ENCODE measurements at regions not wholly inside any gene's neighbourhood (a gene's known extent, or its start where the extent isn't known, plus 50 kb on each side); places are given as distances from the start of the nearest gene placed in this dataset.

- no peaks in the 10 kb centered on the region for H3K9me3 ChIP-seq (ENCODE audit: control insufficient read depth, low read length)
- no peak overlapping the region for H3K4me3 ChIP-seq (ENCODE audit: insufficient read depth, low read depth, low read length)
- no peak overlapping the region for H3K27ac ChIP-seq (ENCODE audit: insufficient read depth, low read depth, low read length, poor library complexity, severe bottlenecking)
- no peaks in the 10 kb centered on the region for H3K36me3 ChIP-seq (ENCODE audit: control insufficient read depth, insufficient read depth, low read length)
- 93 to 94% methylated on average over 27 of the region's 27 CpGs for WGBS, 2 experiments
- H3K27me3 ChIP-seq (ENCODE audit: control insufficient read depth, insufficient read depth, low read length, poor library complexity, severe bottlenecking) = no peaks in the 10 kb centered on the region
- no peaks in the 10 kb centered on the region for H3K4me1 ChIP-seq (ENCODE audit: control insufficient read depth, insufficient read depth, low read length)
Observed at GRCh38 chr6:209432-210103, 82.7 kb upstream of the DUSP22 start.

- Histone ChIP-seq H3K4me1 (ENCODE audit: control insufficient read depth, insufficient read depth, low read length) (no peaks in the 10 kb centered on the region), H3K9me3 (ENCODE audit: control insufficient read depth, low read length) (no peaks in the 10 kb centered on the region), H3K4me3 (ENCODE audit: insufficient read depth, low read depth, low read length) (no peak overlapping the region), H3K27ac (ENCODE audit: insufficient read depth, low read depth, low read length, poor library complexity, severe bottlenecking) (no peak overlapping the region), H3K36me3 (ENCODE audit: control insufficient read depth, insufficient read depth, low read length) (no peaks in the 10 kb centered on the region), H3K27me3 (ENCODE audit: control insufficient read depth, insufficient read depth, low read length, poor library complexity, severe bottlenecking) (no peaks in the 10 kb centered on the region)
- 94 to 95% methylated on average over 7 of the region's 7 CpGs for WGBS, 2 experiments
Observed at GRCh38 chr6:210104-210456, 82.2 kb upstream of the DUSP22 start.

DNA sequence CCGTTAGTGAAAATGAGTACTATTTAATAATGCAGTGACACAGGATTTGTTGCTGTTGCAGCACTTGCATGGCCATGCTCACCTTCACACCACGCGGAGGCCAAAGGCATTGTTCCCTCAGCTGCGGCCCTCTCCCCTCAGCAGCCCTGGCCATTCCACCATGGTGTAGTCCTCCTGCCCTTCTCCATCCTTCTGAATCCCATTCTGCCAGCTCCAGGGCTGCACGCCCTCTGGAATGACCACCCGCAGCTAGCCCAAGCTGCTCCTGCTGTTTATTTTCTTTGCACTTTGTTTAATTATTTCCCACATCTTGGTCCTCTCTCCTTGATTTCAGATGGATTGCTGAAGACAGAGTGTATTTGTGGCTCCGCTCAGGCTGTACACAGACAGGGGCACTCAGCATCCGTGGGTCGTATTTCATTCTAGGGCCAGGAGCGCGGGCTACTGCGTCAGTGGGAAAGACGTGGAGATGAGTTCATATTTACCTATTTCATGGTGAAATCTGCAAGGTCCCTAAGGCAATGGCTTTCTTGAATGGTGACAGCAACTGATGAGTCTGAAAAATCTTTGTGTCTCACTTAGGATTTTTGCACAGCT is 81.4 kb upstream of the DUSP22 start:
- Histone ChIP-seq H3K4me3 (ENCODE audit: insufficient read depth, low read depth, low read length) (no peak overlapping the region), H3K4me1 (ENCODE audit: control insufficient read depth, insufficient read depth, low read length) (no peaks in the 10 kb centered on the region), H3K36me3 (ENCODE audit: control insufficient read depth, insufficient read depth, low read length) (no peaks in the 10 kb centered on the region), H3K9me3 (ENCODE audit: control insufficient read depth, low read length) (no peaks in the 10 kb centered on the region), H3K27me3 (ENCODE audit: control insufficient read depth, insufficient read depth, low read length, poor library complexity, severe bottlenecking) (no peaks in the 10 kb centered on the region), H3K27ac (ENCODE audit: insufficient read depth, low read depth, low read length, poor library complexity, severe bottlenecking) (no peak overlapping the region)
- 85 to 86% methylated on average over 13 of the region's 13 CpGs for WGBS, 2 experiments

DNA sequence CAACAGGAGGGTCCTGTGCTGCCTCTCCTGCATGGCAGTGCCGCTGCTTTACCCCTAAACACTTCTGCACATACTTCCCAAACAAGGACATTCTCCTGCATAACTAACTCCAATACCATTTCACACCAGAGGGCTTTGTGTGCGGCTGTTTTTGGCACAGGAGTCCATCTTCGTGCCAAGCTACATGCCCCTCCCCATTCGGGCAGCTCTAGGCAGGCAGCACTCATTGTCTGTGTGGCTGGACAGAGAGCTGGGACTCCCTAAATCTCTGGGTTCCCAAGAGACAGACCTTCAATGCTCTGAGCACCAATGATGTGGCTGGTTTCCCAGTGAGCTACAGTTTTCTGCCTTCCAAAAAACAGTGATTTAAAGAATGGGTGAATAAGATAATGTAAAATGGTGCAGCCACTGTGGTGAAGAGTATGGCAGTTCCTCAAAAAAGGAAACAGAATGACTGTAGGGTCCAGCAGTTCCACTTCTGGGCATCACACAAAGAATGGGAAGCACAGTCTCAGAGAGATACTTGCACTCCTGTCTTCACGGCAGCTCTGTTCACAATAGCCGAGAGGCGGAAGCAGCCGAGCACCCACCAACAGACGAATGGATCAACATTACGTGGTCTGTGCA is 80.3 kb upstream of the DUSP22 start:
- H3K36me3 ChIP-seq (ENCODE audit: control insufficient read depth, insufficient read depth, low read length) = no peaks in the 10 kb centered on the region
- no peaks in the 10 kb centered on the region for H3K27me3 ChIP-seq (ENCODE audit: control insufficient read depth, insufficient read depth, low read length, poor library complexity, severe bottlenecking)
- H3K4me3 ChIP-seq (ENCODE audit: insufficient read depth, low read depth, low read length) = no peak overlapping the region
- H3K9me3 ChIP-seq (ENCODE audit: control insufficient read depth, low read length) = no peaks in the 10 kb centered on the region
- 94 to 96% methylated on average over 10 of the region's 10 CpGs for WGBS, 2 experiments
- H3K27ac ChIP-seq (ENCODE audit: insufficient read depth, low read depth, low read length, poor library complexity, severe bottlenecking) = no peak overlapping the region
- H3K4me1 ChIP-seq (ENCODE audit: control insufficient read depth, insufficient read depth, low read length) = no peaks in the 10 kb centered on the region

- H3K4me1 ChIP-seq (ENCODE audit: control insufficient read depth, insufficient read depth, low read length) = no peaks in the 10 kb centered on the region
- no peaks in the 10 kb centered on the region for H3K9me3 ChIP-seq (ENCODE audit: control insufficient read depth, low read length)
- no peaks in the 10 kb centered on the region for H3K27me3 ChIP-seq (ENCODE audit: control insufficient read depth, insufficient read depth, low read length, poor library complexity, severe bottlenecking)
- 88 to 90% methylated on average over 4 of the region's 4 CpGs for WGBS, 2 experiments
- H3K36me3 ChIP-seq (ENCODE audit: control insufficient read depth, insufficient read depth, low read length) = no peaks in the 10 kb centered on the region
- H3K27ac ChIP-seq (ENCODE audit: insufficient read depth, low read depth, low read length, poor library complexity, severe bottlenecking) = no peak overlapping the region
- H3K4me3 ChIP-seq (ENCODE audit: insufficient read depth, low read depth, low read length) = no peak overlapping the region
Observed at GRCh38 chr6:213284-213683, 79.0 kb upstream of the DUSP22 start.

DNA sequence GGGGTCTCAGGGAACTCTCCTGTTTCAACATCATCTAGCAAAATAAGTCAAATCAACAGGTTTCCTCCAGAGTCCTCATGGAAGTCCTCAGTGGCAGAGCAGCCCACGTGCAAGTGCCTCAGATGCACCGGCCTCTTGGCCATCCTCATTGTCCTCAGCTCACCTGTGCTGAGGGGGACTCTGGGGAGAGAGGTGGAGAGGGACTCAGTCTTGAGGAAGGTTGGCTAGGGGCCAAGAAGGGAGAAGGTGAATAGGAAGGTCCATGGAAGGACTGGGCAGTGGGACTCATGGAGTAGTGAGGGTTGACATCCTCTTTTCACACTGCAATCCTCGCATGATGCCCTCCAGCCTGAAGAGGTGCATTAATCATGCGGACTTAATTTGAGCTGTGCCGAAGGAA is 77.9 kb upstream of the DUSP22 start:
- WGBS, 2 experiments = 86 to 94% methylated on average over 5 of the region's 5 CpGs
- Histone ChIP-seq H3K27ac (ENCODE audit: insufficient read depth, low read depth, low read length, poor library complexity, severe bottlenecking) (no peak overlapping the region), H3K9me3 (ENCODE audit: control insufficient read depth, low read length) (no peaks in the 10 kb centered on the region), H3K4me3 (ENCODE audit: insufficient read depth, low read depth, low read length) (no peak overlapping the region), H3K4me1 (ENCODE audit: control insufficient read depth, insufficient read depth, low read length) (no peaks in the 10 kb centered on the region), H3K27me3 (ENCODE audit: control insufficient read depth, insufficient read depth, low read length, poor library complexity, severe bottlenecking) (no peaks in the 10 kb centered on the region), H3K36me3 (ENCODE audit: control insufficient read depth, insufficient read depth, low read length) (no peaks in the 10 kb centered on the region)

DNA sequence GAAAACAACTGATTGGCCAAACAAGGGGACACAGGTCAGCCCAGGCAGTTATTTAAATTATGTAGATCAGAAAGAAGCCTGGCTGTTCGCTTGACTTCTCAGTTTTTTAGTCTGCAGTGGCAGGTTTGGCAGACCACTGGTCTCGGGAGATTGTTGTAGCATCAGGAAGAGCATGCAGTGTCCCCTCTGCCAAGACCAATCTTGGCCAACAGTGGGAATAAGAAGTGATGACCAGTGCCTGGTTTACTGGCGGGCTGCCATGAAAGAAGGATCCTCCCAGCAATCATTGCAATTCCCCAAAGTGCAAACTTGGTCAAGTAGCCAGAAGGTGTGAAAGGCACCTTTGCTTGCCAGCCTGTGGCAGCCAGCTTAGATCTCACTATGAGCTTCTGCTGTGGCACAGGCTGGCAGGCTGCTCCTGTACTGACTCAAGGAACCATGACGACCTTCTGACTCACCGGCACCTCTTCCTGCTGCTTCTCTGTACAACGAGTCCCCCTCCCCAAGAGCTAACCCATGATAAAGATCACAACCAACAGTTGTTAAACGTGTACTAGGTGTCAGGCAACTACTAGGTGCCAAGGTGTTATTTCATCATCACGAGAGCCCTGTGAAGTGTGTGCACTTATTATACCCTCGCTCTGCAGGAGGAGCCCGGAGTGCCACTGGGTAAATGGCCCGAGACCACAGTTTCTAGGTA is 76.8 kb upstream of the DUSP22 start:
- Histone ChIP-seq H3K4me1 (ENCODE audit: control insufficient read depth, insufficient read depth, low read length) (peaks cover 4% of the 10 kb centered on the region), H3K9me3 (ENCODE audit: control insufficient read depth, low read length) (no peaks in the 10 kb centered on the region), H3K27me3 (ENCODE audit: control insufficient read depth, insufficient read depth, low read length, poor library complexity, severe bottlenecking) (no peaks in the 10 kb centered on the region), H3K27ac (ENCODE audit: insufficient read depth, low read depth, low read length, poor library complexity, severe bottlenecking) (no peak overlapping the region), H3K4me3 (ENCODE audit: insufficient read depth, low read depth, low read length) (no peak overlapping the region), H3K36me3 (ENCODE audit: control insufficient read depth, insufficient read depth, low read length) (no peaks in the 10 kb centered on the region)
- 90 to 91% methylated on average over 11 of the region's 11 CpGs for WGBS, 2 experiments

DNA sequence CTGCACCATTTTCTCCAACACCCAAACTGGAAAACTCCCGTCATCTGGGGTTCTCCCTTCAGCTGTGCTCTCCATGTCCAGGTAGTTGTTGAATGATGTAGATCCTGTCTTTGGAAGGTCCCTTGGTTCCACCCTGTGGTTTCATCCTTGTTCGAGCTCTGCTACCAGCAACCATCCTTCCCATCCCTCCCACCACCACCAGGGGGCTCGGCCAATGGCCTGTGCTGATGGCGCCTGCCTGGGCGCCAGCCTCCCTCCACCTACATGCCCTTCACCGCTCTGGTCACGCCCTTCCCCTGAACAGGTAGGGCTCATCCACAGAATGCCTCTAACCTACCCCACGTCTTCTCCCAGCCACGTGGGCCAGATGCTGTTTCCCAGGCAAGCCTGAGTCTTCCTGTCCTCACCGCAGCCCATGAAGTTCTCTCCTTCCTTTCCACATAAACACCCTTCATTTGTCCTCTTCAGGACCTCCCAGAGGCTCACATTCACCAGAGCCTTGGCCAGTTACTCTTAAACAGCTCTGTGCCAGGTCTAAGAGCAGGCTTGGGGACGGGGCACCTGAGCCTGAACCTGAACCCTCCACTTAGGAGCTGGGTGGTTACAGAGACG is 75.1 kb upstream of the DUSP22 start:
- H3K4me1 ChIP-seq (ENCODE audit: control insufficient read depth, insufficient read depth, low read length) = peaks cover 4% of the 10 kb centered on the region
- WGBS, 2 experiments = 79 to 86% methylated on average over 12 of the region's 12 CpGs
- H3K27ac ChIP-seq (ENCODE audit: insufficient read depth, low read depth, low read length, poor library complexity, severe bottlenecking) = no peak overlapping the region
- no peaks in the 10 kb centered on the region for H3K36me3 ChIP-seq (ENCODE audit: control insufficient read depth, insufficient read depth, low read length)
- H3K27me3 ChIP-seq (ENCODE audit: control insufficient read depth, insufficient read depth, low read length, poor library complexity, severe bottlenecking) = no peaks in the 10 kb centered on the region
- no peaks in the 10 kb centered on the region for H3K9me3 ChIP-seq (ENCODE audit: control insufficient read depth, low read length)
- no peak overlapping the region for H3K4me3 ChIP-seq (ENCODE audit: insufficient read depth, low read depth, low read length)

DNA sequence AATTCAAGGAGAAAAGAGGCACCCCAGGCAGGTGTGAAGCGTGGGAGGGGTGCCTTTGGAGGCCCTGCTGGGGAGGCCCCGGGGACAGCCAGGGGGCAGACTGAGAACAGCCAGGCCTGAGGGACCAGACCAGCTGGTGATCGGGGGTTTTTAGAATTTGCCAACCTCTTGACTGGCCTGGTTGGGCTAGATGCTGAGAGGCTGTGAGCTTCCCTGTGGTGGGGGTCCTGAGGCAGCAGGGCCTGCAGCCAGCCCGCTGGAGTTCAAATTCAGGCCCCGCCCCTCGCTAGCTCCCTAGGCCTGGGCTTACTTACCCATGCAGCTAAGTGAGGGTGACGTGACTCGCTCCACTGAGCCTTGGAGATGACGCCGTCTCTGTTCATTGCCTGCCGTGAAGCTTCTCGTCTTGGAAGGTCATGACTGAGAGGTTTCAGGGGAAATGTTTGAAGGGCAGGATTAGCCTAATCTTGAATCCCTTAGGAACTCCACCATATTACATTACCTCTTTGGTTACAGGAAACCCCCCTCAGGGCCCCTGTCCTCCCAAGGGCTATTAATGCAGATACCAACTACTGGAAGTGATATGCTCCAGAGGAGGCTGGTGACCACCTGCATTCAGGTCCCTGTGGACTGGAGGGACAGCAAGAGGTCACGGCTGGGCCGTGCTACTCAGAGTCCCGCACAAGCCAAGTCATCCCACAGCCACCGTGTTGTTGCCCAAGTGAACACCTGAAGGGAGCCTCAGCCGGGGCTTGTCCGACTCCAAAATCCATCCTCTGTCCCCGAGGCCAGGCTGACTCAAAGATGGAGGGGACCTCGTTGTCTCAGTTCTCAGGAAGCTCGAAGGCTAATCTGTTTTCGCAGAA is 73.9 kb upstream of the DUSP22 start:
- no peaks in the 10 kb centered on the region for H3K27me3 ChIP-seq (ENCODE audit: control insufficient read depth, insufficient read depth, low read length, poor library complexity, severe bottlenecking)
- no peaks in the 10 kb centered on the region for H3K36me3 ChIP-seq (ENCODE audit: control insufficient read depth, insufficient read depth, low read length)
- no peak overlapping the region for H3K27ac ChIP-seq (ENCODE audit: insufficient read depth, low read depth, low read length, poor library complexity, severe bottlenecking)
- H3K4me3 ChIP-seq (ENCODE audit: insufficient read depth, low read depth, low read length) = no peak overlapping the region
- H3K9me3 ChIP-seq (ENCODE audit: control insufficient read depth, low read length) = no peaks in the 10 kb centered on the region
- H3K4me1 ChIP-seq (ENCODE audit: control insufficient read depth, insufficient read depth, low read length) = peaks cover 4% of the 10 kb centered on the region
- WGBS, 2 experiments = 92 to 93% methylated on average over 22 of the region's 22 CpGs

All from ectodermal cell (in vitro differentiated cells).